ENCODE measurements at regions not wholly inside any gene's neighbourhood (a gene's known extent, or its start where the extent isn't known, plus 50 kb on each side); places are given as distances from the start of the nearest gene placed in this dataset.

- no peak for TF ChIP-seq POLR2AphosphoS5 (IDR thresholded peaks at IDR 0.05)
- TF ChIP-seq CTCF (IDR thresholded peaks at IDR 0.05), result no peak
Observed at GRCh38 chr9:16951502-16951901, 81.0 kb upstream of the BNC2 start.

All from breast epithelium (tissue), 3 donors.